Activated gamma-delta T cell (primary cell): ENCODE measurements at regions not wholly inside any gene's neighbourhood (a gene's known extent, or its start where the extent isn't known, plus 50 kb on each side); places are given as distances from the start of the nearest gene placed in this dataset.
"Not testable (repeated sequence)": the region's sequence is repeated elsewhere in the genome, so short reads cannot be mapped to it uniquely, and the experiment has no call there.

Experiments
- DNase-seq: peaks from one replicate; lab custom pipeline; 2025; lab: John Stamatoyannopoulos, UW

DNA sequence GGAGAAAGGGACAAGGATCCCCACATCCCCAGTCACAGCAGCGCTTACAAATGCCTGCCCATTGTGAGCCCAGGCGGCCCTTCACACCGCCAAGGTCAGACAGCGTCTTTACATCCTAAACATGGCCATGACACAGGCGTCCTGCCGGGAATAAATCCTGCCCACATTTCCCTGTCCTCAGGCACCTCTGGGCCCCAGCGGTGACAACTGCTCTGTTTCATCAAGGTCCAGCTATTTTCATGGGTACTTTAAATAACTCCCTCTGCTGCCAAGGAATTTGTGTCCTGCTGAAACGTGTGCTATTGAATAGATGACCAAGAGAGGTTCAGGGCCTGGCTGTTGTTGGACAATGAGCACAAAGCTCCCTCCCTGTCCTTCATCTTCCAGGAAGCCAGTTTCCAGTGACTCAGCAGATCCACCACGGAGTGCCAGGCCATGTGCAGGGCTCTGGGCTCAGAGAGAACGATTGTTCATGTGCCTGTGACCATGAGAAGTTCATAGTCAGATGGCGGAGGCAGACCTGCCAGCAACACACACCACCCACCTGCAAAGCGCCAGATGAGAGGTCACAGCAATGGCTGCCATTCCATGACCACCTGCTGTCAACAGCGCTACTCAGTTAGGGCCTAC, 195.8 kb downstream of the MATN1 start:
- DNase-seq: no peak

DNA sequence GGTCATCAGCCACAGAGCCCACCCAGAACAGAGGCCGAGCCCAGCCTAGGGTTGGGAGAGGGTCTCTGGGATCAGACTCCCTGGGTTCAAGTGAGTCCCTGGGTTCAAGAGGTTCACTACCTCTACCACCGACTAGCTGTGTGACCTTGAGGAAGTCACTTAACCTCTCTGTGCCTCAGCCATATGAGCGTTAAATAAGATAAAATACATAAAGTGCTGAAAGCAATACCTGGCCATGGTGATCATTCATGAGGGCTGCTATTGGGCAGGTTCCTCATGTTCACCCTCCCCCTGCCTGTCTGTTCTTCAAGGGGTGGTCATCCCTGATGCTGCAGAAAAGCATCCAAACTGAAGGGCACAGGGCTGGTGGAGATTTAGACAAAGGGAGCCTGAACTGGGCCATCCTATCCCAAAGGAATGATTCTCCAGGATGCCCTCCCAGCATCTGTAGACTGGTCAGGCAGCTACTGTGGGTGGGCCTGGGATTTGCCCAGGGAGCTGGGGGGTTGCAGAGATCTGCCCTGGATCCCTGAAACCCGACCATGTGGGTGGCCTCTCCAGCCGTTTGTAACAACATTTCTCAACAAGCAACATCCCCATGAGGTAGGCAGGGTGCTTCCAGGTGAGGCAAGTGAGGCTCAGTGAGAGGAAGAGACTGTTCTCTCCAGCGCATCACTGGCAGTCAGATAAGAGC, 196.6 kb downstream of the MATN1 start:
- DNase-seq: no peak

DNA sequence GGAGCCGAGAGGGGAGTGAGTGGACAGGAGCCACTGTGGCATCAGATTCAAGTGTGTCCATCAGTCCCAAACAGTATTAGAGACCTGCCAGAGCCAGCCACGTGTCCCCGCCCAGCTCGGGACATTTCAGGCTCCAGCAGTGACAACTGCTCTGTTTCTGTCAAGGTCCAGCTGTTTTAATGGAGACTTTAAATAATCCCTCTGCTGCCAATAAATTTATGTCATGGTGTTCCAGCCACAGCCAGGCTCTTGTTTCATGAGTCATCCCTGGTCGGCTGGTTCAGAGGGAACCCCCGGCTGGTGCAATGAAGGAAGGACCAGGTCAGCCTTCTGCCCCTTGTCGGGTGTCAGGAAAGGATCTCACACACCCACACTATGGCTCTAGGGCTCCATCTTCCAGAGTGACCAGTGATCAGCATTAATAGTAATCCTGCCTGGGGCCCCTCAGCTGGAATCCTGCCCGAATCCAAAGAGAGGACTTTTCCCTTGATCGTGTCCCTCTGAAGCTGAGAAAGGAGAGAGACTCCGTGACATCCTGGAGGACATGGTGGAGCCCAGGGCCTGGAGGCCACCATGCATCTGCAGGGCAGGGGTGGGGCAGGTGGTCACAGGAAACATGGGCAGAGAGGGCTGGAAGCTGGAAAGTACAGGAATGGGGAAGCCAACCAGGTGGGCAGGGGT, 197.3 kb downstream of the MATN1 start:
- DNase-seq: no peak

DNA sequence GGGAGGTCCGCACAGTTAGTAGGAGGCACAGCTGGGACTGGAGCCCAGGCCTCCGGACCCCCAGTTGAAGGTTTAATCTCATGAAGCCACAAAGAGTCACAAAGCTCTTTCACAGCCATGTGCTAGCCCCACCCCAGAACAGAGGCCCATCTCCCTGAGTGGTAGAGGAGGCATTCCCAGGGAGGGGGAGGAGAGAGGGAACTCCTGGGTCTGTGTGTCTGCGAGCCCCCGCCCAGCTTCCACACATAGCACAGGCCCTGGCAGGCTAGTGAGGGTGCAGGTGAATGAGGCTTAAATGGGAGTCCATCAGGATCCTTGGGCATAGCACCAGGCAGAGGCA, 197.8 kb downstream of the MATN1 start:
- no peak for DNase-seq

DNA sequence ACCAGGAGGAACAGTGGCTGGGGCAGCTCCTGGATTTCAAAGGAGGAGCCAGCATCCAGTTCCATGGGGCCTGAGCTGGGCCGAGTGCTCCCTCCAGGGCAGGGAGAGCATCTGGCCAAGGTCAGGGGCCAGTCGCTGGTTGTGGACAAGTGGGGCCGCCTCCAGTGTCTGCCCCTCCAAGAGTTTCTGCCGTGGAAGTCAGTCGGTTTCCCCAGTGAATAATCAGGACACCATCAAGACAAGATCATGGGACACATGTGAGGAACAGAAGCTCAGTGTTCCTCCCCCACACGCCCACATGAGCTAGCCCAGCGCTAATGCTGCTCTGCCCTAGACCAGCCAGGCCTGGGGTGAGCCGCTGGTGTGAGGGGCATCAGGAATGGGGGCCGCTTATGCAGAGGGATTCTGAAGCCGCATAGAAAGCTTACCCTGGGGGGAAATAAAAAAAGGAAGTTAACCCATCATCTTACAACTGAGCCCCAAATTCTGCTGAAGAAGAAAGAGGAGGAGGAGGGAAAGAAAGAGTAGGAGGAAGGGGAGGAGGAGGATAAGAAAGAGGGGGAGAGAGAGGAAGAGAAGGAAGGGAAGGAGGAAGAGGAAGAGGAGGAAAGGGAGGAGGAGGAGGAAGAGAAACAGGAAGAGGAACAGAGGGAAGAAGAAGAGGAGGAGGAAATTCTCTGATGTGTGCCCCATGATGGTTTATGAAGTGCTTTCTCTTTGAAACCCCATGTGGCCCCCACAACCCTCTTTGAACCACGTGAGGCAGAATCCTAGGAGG, 198.4 kb downstream of the MATN1 start:
- no peak for DNase-seq

DNA sequence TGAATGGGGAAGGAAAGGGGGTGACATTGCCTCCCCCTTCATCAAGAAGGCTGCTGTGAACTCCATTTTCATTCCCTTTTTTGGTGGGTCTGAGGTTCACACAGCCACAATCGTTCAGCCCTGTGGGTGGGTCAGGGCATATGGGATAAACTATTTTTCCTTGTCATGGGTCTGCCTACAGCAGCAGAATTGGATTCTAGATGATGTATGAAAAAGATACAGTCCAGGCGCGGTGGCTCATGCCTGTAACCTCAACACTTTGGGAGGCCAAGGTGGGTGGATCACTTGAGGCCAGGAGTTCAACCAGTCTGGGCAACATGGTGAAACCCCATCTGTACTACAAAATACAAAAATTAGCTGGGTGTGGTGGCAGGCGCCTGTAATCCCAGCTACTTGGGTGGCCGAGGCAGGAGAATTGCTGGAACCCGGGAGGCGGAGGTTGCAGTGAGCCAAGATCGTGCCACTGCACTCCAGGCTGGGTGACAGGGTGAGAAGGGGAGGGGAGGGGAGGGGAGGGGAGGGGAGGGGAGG, 199.3 kb downstream of the MATN1 start:
- DNase-seq: not testable (repeated sequence)

DNA sequence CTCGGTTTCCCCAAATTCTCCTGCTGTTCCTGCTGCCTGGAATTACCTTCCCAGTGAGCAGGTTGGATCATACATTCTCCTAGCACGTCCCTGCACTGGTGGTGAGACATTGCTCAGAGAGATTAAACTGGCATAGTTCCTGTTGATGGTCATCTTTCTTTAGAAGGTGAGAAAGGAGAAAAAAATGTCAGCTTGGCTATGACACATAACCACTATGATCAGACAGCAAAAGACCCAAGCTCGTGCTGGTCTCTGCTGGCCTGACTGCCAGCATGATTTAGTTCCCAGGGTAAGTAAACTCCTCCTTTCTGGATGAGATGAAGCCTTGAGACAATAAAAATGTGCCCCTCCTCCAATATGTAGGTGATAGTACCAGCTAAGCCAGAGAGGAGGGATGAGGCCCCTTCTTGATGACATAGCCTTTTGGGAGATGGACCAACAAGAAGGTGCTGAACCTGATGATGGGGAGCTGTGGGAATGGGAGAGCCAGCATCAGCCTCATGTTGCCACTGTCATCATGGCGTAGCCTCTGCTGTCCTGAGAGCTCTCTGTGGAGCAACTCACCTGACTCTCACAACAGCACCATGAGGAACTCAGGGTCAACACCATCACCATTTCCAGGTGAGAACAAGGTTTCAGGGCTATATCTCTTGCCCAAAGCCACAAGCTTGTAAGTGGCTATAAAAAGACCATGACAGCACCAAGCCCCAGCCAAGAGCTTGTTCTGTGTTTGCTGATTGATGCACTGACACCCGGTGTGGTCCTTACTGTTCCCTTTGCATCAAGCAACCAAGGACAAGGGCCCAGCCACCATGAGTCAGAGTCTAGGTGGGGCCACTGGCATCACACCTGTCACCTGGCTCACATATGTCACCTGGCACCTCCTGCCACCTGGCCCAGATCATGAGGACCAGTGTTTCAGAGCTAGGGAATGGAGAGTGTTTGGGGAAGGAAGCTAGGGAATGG, 200.0 kb downstream of the MATN1 start:
- no peak for DNase-seq

DNA sequence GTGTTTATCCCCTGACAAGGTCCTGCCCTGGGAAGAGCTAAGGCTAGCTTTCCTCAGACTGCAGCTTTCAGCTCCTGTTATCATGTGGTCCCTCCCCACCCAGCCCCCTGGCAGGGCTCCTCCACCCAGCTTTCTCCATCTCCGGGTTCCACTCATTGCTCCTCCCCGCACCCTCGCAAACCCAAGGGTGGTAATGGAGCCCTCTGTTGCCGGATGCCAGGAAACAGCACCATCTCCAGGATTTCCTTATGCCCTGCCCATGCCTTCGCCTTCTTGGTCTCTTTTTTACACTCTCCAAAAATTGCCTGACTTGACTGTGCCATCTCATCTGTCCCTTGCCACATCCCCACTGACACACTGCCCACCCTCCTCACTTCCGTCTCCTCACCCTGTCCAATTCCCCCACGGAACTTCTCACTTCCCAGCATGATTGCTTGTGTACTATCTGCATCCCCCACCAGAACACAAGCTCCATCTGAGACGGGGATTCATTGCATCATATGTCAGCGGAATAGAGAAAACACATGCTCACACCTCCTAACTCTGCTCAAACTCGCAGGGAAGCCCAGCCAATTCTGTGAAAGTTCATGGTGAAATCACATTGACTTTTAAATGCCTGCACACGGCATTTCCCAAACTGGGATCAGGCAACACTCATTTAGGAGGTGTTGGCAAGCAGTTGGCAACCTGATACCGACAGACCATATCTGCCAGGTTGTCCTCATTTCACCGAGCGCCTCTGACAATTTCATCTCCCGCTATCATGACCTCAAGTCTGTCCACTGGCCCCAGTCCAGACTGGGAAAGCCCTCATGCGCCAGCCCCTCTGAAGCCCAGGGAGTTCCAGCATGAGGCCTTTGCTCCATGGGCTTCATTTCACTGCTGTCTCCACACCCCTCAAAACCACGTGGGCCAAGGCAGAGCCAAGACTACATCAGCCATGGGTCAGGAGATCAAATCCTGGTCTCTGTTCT, 201.1 kb downstream of the MATN1 start:
- no peak for DNase-seq

DNA sequence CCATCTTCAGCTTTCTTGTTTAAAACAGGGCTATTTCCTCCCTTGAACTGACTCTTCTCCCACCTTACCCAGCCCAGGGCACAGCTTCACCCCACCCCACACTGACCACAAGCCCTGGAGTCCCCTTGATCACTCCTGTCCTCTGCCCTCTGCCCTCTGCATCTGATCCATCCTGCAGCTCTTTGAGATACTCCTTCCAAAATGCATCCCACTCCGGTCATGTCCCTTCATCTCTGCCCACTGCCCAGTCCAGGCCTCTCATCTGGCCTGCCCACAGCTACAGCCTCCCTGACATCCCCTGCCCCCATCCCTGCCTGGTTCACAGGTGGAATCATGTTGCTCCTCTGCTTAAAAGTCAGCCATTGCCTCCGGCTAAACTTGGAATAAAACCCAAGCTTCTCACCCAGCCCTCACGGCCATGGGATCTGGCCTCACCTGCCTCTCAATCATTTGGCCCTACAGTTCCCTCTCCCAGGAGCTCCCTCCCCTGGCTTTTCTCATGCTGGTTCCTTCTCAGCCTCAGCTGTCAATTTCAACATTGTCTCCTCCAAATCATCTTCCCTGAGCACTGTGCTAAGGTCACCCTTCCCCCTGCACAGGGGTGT, 202.0 kb downstream of the MATN1 start:
- no peak for DNase-seq

DNA sequence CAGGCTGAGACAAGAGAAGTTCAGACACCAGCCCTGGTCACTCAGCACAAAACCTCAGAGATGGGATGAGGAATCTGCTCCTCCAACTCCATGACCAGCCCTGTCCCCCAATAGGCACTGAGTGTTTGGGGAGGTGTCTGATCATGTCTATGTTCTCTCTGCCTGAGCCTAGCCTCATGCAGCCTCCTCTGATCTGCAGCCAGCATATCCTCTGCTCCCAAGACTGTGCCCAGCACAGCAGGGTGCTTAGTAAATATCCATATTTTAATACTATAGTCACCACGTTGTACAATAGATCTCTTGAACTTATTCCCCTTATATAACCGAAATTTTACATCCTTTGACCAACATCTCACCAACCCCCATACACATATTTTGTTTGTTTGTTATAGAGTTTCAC, 202.9 kb downstream of the MATN1 start:
- DNase-seq: no peak

DNA sequence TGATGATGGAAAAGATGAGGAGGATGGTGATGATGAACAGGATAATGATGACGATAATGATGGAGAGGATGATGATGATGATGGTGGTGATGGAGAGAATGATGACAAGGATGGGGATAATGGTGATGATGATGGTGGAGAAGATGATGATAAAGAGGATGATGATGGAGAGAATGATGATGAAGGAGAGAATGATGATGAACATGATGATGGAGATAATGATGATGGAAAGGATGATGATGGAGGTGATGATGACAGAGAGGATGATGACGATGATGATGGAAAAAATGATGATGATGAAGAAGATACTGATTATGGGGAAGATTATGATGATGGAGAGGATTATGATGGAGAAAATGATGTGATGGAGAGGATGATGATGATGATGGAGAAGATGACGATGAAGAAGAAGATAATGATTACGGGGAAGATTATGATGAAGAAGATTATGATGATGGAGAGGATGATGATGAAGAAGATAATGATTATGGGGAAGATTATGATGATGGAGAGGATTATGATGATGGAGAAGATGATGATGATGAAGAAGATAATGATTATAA, 204.1 kb downstream of the MATN1 start:
- DNase-seq: no peak

DNA sequence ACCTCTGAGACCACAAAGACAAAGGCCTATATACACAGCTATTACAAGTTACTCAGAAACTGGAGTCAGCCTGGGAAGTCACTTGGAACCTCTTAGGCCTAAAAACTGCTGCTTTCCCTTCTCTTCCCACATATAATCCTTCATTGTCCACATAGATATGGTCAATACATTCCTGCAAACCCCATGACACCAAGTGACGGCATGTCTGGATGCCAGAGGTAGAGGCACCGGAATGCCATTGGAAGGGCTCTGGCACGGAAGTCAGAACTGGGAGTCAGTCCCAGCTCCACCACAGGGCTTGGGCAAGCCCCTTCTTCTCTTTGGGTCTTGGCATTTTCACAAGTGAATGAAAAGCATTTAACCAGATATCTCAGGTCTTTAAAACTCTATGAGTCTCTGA, 204.7 kb downstream of the MATN1 start:
- DNase-seq: no peak

DNA sequence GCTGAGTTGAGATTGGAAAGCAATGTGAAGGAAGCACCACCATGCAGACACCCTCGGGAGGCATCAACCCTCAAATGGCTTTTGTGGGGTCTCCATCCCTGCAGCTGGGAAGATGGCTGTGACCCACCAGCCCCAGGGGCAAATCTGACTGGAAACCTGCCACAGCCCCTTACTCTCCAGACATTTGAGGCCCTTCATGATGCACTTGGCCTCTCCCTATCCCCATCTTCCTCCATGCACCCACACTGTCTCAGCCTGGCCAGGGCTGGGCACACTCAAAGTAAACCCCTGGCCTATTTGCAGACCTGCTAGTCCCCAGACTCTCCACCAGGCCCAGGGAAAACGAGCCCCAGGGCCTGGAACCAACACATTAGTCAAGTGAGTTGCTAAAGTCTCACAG, 205.2 kb downstream of the MATN1 start:
- no peak for DNase-seq

DNA sequence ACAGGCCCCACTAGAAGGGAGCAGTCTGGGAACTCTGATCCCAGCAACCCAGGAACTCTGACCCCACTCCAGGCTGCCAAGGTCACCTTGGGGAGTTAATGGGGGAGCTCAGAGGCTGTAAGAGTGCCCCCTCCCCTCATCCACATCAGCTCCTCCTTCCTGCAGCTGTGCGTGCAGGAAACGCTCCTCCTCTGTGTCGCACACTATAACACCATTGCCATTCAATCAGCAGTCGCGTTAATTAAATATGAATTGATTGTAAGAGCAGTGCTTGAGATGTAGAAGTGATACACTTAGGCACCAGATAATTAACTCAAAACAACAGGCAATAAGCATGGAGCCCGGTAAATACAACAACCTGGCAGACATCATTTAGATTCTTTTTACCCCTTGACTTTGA, 205.7 kb downstream of the MATN1 start:
- DNase-seq: not testable (repeated sequence)

DNA sequence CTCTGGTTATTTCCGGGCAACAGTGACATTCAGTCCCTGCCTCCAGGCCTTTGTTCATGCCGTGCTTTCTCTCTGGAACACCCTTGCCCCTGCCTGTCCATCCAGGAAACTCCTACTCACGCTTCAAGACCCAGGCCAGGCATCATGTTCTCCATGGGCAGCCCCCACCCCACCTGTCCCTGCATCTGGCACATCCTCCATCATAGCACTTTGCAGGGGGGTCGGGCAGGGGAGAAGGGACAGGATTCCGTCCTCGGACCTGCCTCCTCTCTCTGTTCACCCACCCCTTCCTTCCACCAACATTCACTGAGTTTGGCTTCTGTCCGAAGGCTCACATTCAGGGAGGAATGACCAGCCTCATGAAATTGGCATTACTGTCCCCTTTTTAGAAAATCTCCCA, 206.1 kb downstream of the MATN1 start:
- not testable (repeated sequence) for DNase-seq

DNA sequence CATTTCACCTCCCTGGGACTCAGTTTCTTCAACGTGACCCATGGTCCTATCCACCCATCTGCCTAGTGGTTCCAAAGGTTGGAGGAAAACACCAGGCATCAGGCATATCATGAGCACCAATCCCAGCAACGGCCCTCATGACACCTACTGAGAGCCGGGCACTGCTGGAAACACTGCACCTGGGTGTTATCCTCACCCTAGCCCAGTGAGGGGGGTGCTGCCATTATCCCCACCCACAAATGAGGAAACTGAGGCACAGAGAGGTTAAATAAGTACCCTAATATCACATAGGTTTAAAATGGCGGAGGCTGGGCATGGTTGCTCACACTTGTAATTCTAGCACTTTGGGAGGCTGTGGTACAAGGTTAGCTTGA, 206.9 kb downstream of the MATN1 start:
- DNase-seq: no peak

DNA sequence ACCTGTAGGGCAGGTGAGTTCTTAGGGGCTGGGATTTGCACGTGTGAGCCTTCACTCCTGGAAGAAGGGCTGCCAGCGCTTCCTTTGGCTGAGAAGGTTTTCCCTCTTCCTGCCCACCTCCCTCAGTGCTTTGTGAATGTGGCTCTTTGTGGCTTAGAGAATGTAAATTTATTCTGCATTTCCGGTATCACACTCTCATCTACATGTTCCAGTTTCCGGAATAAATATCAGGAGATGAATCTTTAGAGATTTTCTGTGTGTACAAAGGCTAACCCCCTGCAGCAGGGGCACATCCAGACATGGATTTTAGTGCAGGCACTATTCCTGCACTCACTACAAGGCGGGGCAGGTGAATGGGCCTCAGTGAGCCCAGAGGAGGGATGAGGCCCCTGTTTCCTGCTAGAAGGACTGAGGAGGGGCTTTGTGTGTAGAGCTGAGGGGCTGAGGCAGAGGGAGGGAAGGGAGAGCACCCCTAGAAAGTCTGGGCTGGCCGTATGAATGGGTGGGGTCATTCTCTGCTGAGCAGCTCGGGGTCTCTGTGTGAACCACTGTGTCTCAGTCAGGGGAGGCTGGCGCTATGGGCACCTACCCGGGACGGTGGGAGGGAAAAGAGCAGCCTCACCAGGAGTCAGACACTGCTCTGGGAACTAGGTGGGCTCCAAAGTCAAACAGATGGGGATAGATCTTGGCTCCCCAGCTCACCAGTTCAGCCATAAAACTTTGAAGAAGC, 207.5 kb downstream of the MATN1 start:
- no peak for DNase-seq

DNA sequence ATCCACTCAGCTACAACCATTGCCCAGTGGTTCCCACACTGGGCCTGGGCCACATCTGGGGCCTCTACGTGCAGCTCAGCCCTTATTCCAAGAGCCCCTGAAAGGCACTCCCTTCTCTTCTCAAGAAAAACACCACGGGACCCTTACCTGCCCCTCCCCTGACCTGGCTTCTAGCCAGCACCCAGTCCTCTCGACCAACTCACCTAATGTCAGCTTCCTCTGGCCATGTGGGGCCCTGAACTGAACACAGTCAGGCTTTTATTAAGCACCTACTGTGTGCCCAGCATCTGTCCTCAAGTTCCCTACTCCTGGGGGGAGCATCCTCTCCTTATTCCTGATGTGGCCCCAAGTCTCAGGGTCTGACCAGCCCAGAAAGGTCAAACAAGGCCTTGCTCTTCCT, 208.4 kb downstream of the MATN1 start:
- no peak for DNase-seq
